Trophoblast cell (in vitro differentiated cells and primary cell): ENCODE measurements at regions not wholly inside any gene's neighbourhood (a gene's known extent, or its start where the extent isn't known, plus 50 kb on each side); places are given as distances from the start of the nearest gene placed in this dataset.

ENCODE experiments used
- DNase-seq, 2 donors: peaks; one replicate each; pipeline ENCODE4 v3.0.0-alpha.2; 2016
- H2AFZ ChIP-seq: 2 replicates; pipeline ENCODE4 v1.6.1; 2013; ENCODE audit warnings: low read length, moderate library complexity, mild to moderate bottlenecking; ENCODE audit not compliant: insufficient read depth, poor library complexity
- H2AK5ac ChIP-seq: 2 replicates; pipeline ENCODE4 v1.6.1; 2013; ENCODE audit warnings: mild to moderate bottlenecking, low read length
- H2BK120ac ChIP-seq: 2 replicates; pipeline ENCODE4 v1.6.1; 2013; ENCODE audit warnings: low read length, mild to moderate bottlenecking, moderate library complexity; ENCODE audit not compliant: insufficient read depth, poor library complexity
- H2BK12ac ChIP-seq: 2 replicates; pipeline ENCODE4 v1.6.1; 2013; ENCODE audit warnings: mild to moderate bottlenecking, low read length, moderate library complexity
- H2BK5ac ChIP-seq: 2 replicates; pipeline ENCODE4 v1.6.1; 2013; ENCODE audit warnings: low read length, low read depth, moderate library complexity, mild to moderate bottlenecking; ENCODE audit not compliant: poor library complexity
- H3K14ac ChIP-seq: 2 replicates; pipeline ENCODE4 v1.6.1; 2013; ENCODE audit warnings: mild to moderate bottlenecking, low read length
- H3K18ac ChIP-seq: 2 replicates; pipeline ENCODE4 v1.6.1; 2013; ENCODE audit warnings: mild to moderate bottlenecking, low read length
- H3K23ac ChIP-seq: 2 replicates; pipeline ENCODE4 v1.6.1; 2013; ENCODE audit warnings: low read length
- H3K27ac ChIP-seq: 2 replicates; pipeline ENCODE4 v1.5.1; 2013; ENCODE audit warnings: low read depth, mild to moderate bottlenecking, inconsistent platforms, low read length, moderate library complexity
- H3K27me3 ChIP-seq: 2 replicates; pipeline ENCODE4 v1.6.1; 2013; ENCODE audit warnings: inconsistent platforms, mild to moderate bottlenecking, low read length, moderate library complexity; ENCODE audit not compliant: insufficient read depth
- H3K36me3 ChIP-seq, 2 experiments: 1 replicate in 1 of 2; 2 replicates in 1 of 2; pipeline ENCODE4 v1.6.1; 2013; ENCODE audit warnings: low read length in 2 of 2, mild to moderate bottlenecking in 2 of 2, moderate library complexity in 1 of 2; ENCODE audit not compliant: insufficient read depth in 2 of 2, control insufficient read depth in 1 of 2
- H3K4ac ChIP-seq: 2 replicates; pipeline ENCODE4 v1.6.1; 2013; ENCODE audit warnings: low read depth, mild to moderate bottlenecking, low read length, moderate library complexity
- H3K4me1 ChIP-seq, 2 experiments: 1 replicate in 1 of 2; 2 replicates in 1 of 2; pipeline ENCODE4 v1.6.1; 2013; ENCODE audit warnings: low read length in 2 of 2, mild to moderate bottlenecking in 2 of 2, moderate library complexity in 1 of 2; ENCODE audit not compliant: insufficient read depth in 2 of 2, control insufficient read depth in 1 of 2
- H3K4me2 ChIP-seq: 2 replicates; pipeline ENCODE4 v1.6.1; 2013; ENCODE audit warnings: inconsistent platforms, mild to moderate bottlenecking, low read length, moderate library complexity
- H3K4me3 ChIP-seq: 2 replicates; pipeline ENCODE4 v1.5.1; 2013; ENCODE audit warnings: mild to moderate bottlenecking, low read depth, low read length, inconsistent platforms
- H3K79me1 ChIP-seq: one replicate; pipeline ENCODE4 v1.6.1; 2013; ENCODE audit warnings: low read length
- H3K79me2 ChIP-seq: 2 replicates; pipeline ENCODE4 v1.6.1; 2013; ENCODE audit warnings: low read length, mild to moderate bottlenecking; ENCODE audit not compliant: control insufficient read depth, insufficient read depth, poor library complexity
- H3K9ac ChIP-seq: 2 replicates; pipeline ENCODE4 v1.6.1; 2013; ENCODE audit warnings: mild to moderate bottlenecking, low read length
- H3K9me3 ChIP-seq: 2 replicates; pipeline ENCODE4 v1.6.1; 2013; ENCODE audit warnings: low read depth, mild to moderate bottlenecking, control low read depth, inconsistent platforms, low read length; ENCODE audit not compliant: insufficient read depth
- H4K12ac ChIP-seq: 2 replicates; pipeline ENCODE4 v1.6.1; 2013; ENCODE audit warnings: low read depth, mild to moderate bottlenecking, low read length, moderate library complexity
- H4K8ac ChIP-seq: 2 replicates; pipeline ENCODE4 v1.6.1; 2013; ENCODE audit warnings: low read depth, mild to moderate bottlenecking, low read length, moderate library complexity
- H4K91ac ChIP-seq: one replicate; pipeline ENCODE4 v1.6.1; 2013; ENCODE audit warnings: low read depth, mild to moderate bottlenecking, low read length, moderate library complexity
- WGBS: extraction: QIAGEN DNeasy Blood & Tissue Kit; methylation state at CpG from one replicate; pipeline ENCODE4 v1.1.7; 2013; ENCODE audit warnings: missing lambda C conversion rate; ENCODE audit not compliant: insufficient read length, insufficient coverage; ENCODE audit errors: extremely low coverage; 5-methylcytosine and 5-hydroxymethylcytosine counted together

DNA sequence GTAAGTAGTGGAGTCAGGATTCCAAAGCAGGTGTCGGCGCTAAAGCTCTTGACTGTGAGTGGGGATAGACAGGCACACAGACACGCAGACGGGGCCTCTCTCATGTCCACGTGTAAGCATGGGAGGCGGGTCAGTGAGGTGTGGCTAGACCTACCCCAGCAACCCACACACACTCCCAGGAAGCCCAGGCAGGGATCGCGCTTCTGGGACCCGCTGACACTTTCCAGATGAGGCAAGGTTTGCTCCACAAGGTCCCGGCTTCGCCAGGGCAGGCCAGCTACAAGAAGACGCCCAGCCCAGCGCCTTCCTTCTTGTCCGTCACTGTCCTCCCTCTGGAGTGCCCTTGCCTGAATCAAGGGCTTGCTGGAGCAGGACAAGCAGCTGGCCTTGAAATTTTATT lies 213.8 kb upstream of the RPL38 start:
- Histone ChIP-seq H2BK12ac (no peak overlapping the region), H3K9me3 (peaks cover 3% of the 10 kb centered on the region), H3K4me2 (no peak overlapping the region), H3K27me3 (no peaks in the 10 kb centered on the region), H3K23ac (no peak overlapping the region), H2BK120ac (no peak overlapping the region), H3K18ac (no peak overlapping the region), H3K9ac (no peak overlapping the region), H3K79me2 (no peaks in the 10 kb centered on the region), H3K14ac (no peak overlapping the region), H4K12ac (no peak overlapping the region), H3K27ac (no peak overlapping the region), H3K4me1 (no peaks in the 10 kb centered on the region), H3K4me3 (no peak overlapping the region), H3K4ac (no peak overlapping the region), H3K36me3 (no peaks in the 10 kb centered on the region), H4K8ac (no peak overlapping the region), H2BK5ac (no peak overlapping the region), H4K91ac (no peak overlapping the region), H2AK5ac (no peak overlapping the region), H2AFZ (no peak overlapping the region), H3K79me1 (no peaks in the 10 kb centered on the region)
- DNase-seq: no peak
- WGBS: no CpG with 5 or more reads among the region's 14 CpGs

- Histone ChIP-seq H4K12ac (no peak overlapping the region), H2BK5ac (no peak overlapping the region), H2BK120ac (no peak overlapping the region), H3K36me3 (no peaks in the 10 kb centered on the region), H3K4me2 (no peak overlapping the region), H4K8ac (no peak overlapping the region), H3K9me3 (peaks cover 3% of the 10 kb centered on the region), H3K4me3 (no peak overlapping the region), H3K18ac (no peak overlapping the region), H3K23ac (no peak overlapping the region), H3K4me1 (no peaks in the 10 kb centered on the region), H3K79me2 (no peaks in the 10 kb centered on the region), H2AFZ (no peak overlapping the region), H2BK12ac (no peak overlapping the region), H2AK5ac (no peak overlapping the region), H3K14ac (no peak overlapping the region), H3K9ac (no peak overlapping the region), H3K79me1 (no peaks in the 10 kb centered on the region), H3K27me3 (no peaks in the 10 kb centered on the region), H3K4ac (no peak overlapping the region), H4K91ac (no peak overlapping the region), H3K27ac (no peak overlapping the region)
- no peak for DNase-seq
- no CpG with 5 or more reads among the region's 7 CpGs for WGBS
These were observed 213.2 kb upstream of the RPL38 start for GRCh38 chr17:73990290-73990689.

DNA sequence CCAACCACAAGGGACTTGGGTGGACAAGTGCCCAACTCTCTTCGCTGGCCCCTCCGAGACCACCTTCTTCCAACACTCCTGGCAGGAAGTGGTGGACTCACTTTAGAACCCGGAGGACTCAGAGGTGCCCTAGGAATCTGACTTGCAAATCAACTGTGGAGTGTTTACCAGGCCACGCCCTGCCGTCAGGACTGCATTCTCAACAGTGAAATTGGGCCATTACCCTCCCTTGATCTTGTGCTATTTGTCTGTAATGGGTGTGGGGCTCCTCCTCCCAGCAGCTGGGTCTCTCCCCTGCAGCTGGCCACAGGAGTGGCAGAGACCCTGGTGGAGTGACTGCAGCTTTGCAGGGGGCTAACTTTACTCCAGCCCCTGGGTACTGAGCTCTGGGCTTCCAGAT lies 212.2 kb upstream of the RPL38 start:
- Histone ChIP-seq H3K9ac (no peak overlapping the region), H3K23ac (no peak overlapping the region), H3K36me3 (no peaks in the 10 kb centered on the region), H3K9me3 (peaks cover 3% of the 10 kb centered on the region), H3K18ac (no peak overlapping the region), H4K12ac (no peak overlapping the region), H3K4me2 (no peak overlapping the region), H3K14ac (no peak overlapping the region), H3K79me2 (no peaks in the 10 kb centered on the region), H4K91ac (no peak overlapping the region), H3K79me1 (no peaks in the 10 kb centered on the region), H2BK12ac (no peak overlapping the region), H4K8ac (no peak overlapping the region), H3K4me1 (no peaks in the 10 kb centered on the region), H2BK120ac (no peak overlapping the region), H2AFZ (no peak overlapping the region), H3K27me3 (no peaks in the 10 kb centered on the region), H3K4me3 (no peak overlapping the region), H2BK5ac (no peak overlapping the region), H3K4ac (no peak overlapping the region), H3K27ac (no peak overlapping the region), H2AK5ac (no peak overlapping the region)
- DNase-seq: no peak
- no CpG with 5 or more reads among the region's 5 CpGs for WGBS

- Histone ChIP-seq H2BK120ac (no peak overlapping the region), H3K4me2 (no peak overlapping the region), H3K9me3 (no peaks in the 10 kb centered on the region), H3K4me3 (no peak overlapping the region), H3K14ac (no peak overlapping the region), H3K9ac (no peak overlapping the region), H2AK5ac (no peak overlapping the region), H2BK12ac (no peak overlapping the region), H4K8ac (no peak overlapping the region), H3K23ac (no peak overlapping the region), H2AFZ (no peak overlapping the region), H4K91ac (no peak overlapping the region), H3K18ac (no peak overlapping the region), H4K12ac (no peak overlapping the region), H3K4ac (no peak overlapping the region), H3K4me1 (no peaks in the 10 kb centered on the region), H3K27ac (no peak overlapping the region), H3K27me3 (no peaks in the 10 kb centered on the region), H2BK5ac (no peak overlapping the region), H3K79me2 (no peaks in the 10 kb centered on the region), H3K36me3 (no peaks in the 10 kb centered on the region), H3K79me1 (no peaks in the 10 kb centered on the region)
- no peak for DNase-seq
- WGBS: no CpG with 5 or more reads among the region's 4 CpGs
These were observed 208.5 kb upstream of the RPL38 start for GRCh38 chr17:73994946-73995345.
